Nucleus accumbens (tissue), 56 donors: ENCODE measurements at regions not wholly inside any gene's neighbourhood (a gene's known extent, or its start where the extent isn't known, plus 50 kb on each side); places are given as distances from the start of the nearest gene placed in this dataset.

ENCODE experiments used
- DNase-seq, 56 donors: peaks; one replicate each; lab custom pipeline; 2025; lab: John Stamatoyannopoulos, UW

DNA sequence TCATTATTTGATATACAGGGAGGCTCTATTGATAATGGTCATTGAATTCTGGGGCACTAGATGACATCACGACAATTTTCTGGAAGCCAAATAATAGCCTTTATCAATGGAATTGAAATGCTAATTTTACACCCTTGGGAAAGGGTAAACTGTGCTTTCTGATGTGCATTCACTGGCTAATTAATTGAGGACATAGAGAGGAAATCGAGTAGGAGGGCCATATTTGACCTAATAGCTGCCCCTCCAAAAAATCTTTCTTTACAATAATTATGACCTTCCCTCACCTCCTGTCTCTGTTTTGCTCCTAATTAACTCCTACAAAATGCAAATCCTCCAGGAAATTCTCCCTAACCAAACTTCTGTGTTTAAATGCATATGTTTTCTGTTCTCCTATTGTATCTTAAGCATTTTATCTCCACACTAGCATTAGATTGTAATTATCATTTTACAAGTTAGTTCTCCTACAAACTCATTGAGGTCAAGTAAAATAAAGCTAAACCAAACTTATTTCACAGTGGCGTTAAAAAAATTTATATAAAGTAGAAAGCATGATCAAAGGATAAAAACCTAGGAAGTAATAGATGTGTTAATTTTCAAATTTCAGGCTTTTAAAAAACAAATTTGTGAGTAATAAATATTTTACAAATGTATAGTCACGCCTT, 1414.0 kb upstream of the AGA start:
- no peak for DNase-seq

DNA sequence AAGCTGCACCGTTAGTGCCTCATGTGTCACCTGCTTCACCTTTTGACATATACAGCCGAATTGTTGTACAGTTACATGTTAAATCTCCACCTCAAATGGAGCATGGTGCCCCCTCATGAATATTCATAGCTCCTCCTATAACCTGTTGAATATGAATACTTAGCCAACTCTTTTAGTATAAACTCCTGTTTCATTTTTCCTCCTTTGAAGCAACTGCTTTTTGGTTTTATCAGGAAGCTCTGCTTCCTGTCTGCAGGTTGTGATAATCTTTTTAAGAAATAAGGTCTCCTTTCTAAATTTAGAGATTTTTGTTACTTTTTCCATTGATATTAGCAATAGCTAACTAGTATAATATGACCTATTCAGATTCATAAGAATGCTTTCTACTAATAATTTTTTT, 1429.2 kb upstream of the AGA start:
- no peak for DNase-seq

DNA sequence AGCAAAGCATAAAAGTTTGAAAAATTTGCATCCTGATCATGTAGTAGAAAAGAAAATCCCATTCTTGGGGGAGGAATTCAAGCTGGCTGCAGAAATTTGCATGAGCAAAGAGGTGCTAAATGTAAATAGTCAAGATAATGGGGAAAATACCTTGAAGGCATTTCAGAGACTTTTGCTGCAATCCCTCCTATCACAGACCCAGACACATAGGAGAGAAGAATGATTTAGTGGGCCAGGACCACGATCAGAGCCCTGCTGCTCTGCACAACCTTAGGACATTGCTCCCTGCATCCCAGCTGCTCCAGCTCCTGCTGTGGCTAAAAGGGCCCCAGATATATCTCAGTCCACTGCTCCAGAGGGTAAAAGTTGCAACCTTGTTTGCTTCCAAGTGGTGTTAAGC, 1439.7 kb upstream of the AGA start:
- DNase-seq = no peak

DNA sequence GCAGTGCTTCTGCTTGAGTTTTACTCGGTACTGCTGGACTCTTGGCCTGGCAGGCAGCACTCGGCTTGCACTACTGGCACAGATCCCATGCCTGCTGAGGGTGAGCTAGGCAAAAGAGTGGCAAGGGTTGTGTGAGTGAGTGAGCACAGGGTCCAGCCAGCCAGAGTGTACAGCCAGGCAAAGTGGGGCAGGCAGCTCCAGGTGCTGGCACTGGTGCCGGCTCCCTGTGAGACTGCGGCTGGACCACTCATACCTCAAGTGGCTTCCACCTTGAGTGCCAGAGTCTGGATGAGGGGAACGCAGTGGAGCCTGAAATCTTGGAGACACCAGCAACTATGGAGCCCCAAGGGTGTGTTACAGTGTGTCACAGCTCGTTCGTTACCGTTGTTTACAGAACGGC, 1451.9 kb upstream of the AGA start:
- no peak for DNase-seq

DNA sequence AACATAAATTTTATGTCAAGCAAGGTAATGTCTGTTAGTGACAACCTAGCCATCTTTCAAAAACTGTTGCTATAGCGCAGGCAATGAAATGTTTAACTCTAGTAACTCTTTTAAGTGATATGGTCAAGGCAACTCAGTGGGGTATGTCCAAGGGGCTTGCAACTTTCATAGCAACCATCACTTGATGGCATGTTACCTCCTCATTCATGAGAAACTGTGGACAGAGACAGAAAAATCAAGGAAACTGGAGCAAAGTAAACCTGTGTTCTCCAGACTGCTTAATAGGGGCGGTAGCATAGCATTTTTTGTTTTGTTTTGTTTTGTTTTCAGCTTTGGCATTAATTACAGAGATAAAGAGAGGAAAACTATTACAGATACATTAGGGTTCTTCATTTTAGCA, 1456.8 kb upstream of the AGA start:
- DNase-seq = no peak

DNA sequence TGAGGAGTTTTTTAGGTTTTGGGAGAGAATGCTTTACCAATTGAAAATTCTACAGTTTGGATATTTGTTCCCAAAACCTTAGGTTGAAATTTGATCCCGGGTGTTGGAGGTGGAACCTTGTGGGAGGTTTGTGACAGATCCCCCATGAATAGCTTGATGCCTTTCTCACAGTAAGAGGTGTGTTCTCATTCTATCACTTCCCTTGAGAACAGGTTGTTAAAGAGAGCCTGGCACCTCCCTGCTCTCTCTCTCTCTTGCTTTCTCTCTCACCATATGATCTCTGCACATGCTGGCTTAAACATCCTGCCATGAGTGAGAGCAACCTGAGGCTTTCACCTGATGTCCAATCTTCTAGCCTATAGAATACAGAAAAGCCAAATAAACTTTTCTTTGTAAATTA, 1475.5 kb upstream of the AGA start:
- DNase-seq = peak in 13 of 56 donors; percentile 4 to 47 (median 18)

DNA sequence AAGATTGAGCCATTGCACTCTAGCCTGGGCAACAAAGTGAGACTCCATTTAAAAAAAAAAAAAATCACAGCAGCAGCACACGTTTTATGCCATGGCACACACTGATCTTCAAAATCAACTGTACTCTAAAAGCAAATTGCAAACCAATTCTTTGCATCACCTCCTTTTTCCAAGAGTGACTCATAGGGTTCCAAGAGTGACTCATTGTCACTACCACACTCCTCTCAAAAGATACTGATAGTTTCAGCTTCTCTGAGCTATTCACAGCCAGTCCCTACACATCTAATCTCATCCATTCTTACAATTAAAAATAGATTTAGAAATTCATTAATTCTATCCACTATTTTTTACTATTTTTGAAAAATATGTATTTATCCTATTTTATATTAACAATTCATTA, 1494.9 kb upstream of the AGA start:
- peak in 2 of 56 donors; percentile 1 to 28 for DNase-seq

DNA sequence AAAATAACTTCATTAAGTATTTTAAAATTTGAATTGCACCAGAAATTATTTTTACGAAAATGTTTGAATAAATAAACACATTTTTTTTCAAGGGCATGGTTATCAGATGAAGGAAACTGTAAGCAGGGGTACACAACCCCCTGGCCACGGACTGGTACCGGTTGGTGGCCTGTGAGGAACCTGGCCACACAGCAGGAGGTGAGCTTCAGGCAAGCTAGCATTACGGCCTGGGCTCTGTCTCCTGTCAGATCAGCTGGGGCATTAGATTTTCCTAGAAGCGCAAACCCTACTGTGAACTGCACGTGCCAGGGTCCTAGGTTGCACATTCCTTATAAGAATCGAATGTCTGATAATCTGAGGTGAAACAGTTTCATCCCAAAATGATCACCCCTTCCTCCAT, 1499.7 kb upstream of the AGA start:
- DNase-seq = no peak

DNA sequence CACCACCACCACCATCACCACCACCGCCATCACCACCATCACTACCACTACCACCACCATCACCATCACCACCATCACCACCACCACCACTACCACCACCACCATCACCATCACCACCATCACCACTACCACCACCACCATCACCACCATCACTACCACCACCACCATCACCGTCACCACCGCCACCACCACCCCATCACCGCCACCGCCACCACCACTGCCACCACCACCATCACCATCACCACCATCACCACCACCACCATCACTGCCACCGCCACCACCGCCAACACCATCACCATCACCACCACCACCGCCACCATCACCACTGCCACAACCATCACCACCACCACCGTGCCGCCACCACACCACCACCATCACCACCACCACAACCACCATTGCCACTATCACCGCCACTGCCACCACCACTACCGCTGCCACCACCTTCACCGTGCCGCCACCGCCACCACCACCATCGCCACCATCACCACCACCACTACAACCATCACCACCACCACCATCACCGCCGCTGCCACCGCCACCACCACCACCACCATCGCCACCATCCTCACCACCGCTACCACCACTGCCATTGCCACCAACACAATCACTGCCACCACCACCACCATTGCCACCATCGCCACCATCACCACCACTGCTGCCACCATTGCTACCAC, 1511.3 kb upstream of the AGA start:
- DNase-seq = no peak

DNA sequence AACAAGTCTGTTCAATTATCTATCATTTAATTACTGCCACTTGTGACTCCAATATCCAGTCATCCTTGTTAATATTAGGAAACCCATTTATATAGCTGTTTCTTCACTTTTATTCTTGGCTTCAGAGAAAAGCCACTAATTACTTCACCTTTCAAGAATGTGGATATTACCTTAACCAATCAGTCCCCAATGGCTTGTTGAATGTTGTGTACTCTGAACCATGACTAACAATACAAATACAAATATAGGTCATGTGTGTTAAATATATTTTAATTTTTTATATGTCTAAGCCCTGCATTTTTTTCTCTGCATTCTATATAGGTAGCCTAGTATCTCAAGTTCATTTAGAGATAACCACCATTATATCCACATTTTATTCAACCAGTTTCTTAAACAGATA, 1513.4 kb upstream of the AGA start:
- no peak for DNase-seq

DNA sequence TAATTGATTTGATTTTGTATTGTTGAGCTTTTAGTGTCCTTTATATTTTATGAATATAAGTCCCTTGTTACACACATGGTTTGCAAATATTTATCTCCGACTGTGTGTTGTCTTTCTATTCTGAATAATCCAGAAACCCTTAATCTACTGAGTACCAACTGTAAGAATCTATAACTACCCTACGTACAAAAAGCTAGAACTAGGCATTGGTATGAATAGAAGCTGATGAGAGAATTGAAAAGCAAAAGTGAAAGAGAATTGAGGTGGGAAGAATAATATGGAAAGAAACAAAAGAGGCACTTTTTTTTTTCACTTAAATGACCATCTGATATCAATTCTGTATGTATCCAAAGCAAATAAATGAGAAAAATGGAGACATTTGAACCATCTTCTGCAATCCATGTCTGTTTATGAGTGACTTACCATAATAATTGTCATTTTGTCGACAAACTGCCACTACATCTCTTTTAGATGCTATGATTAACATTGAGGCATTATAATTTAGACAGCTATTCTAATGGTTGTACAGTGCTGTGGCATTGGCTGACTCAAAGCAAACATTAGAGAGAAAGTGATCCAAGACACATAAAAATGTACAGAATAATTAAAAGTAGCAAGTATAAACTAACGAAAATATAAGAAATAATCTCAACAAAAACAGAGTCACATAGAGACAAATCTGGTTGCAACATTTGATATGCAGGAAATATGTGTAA, 1516.6 kb upstream of the AGA start:
- no peak for DNase-seq

DNA sequence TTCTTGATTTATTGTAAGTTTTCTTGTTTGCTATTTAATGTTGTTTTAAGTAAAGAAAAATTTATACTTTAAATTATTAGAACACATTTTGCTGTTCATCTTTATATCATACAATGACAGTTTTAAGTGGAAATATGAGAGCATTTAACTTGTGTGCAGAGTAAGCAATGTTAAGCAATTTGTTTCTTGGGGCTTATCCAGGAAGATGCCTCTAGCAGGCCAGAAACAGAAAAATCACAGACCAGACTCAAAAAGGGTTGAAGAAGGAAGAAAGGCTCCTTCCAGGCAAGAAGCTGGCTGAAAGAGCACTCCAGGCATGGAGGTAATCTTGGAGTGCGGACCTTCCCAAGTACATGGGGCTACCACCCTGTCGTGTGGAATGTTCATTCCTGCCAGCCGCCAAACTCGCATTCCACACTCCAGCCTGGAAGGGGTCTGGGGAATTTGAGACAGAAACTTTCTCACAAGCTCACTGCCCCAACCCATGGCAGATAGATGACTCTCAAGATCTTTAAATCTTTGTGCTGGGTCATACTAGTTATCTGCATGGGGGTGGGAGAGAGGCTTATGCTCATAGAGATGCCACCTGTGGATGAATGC, 1521.3 kb upstream of the AGA start:
- DNase-seq = no peak

DNA sequence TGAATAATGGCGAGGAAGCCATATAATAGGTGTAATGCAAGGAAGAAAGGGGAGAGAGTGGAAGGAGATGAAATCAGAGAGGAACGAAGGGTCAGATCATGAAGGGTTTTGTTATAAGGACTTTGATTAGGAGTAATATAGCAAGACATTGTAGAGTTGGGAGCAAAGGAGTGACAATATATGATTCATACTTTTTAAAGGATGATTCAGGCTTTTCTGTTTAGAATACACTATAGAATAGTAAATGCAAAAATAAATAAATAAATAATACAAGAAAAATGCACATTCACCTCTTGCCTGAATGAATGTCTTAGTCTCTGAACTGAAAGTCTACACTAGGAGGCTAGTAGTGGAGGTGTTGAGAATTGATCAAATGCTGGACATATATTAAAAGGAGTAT, 1524.4 kb upstream of the AGA start:
- DNase-seq = no peak

DNA sequence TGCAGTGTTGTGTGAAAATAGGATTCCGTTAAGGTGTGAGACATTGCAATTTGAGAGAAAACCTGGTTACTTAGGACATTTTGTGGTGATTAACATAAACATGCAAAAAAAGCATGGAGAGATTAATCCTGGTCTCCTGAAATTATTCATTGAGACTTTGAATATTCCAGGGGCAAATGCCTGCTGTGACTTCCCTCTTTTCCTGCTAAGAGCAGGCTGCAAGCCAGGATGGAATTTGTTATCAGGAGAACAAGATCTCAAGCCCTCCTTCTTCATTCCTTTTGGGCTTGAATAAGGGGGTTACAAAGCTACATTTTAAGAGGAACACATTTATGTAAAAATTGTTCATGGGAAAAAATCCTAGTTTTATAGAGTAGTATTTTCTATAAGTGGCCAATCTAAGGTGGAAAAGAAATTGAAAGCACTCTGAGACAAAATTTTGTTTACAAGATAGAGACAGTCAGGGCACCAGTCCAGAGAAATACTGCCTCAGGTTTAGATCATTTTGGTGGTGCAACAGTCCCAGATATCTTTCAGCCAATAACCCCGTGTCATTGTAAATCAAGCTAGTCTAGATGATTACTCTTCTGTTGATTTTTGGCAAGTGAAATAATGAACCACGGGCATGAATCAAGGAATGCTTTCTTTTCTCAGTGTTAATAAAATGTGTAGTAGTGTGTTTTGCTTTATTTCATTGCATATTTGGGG, 1528.3 kb upstream of the AGA start:
- DNase-seq = no peak

DNA sequence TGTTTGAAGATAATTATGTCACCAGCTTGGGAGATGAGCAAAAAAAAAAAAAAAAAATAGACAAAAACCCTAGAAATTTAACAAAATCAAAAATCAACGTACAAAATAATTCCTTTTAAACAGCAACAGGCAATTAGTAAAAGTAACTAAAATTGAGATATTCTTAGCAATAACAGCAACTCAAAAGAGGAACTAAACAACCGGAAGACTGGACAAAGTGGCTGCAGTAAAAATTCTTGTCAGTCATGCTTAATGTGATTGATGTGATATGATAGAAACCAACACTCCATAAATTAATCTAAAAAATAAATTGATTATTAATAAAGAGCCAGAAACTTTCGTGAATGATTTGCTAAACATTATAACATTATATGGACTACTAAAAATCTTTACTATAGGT, 1534.6 kb upstream of the AGA start:
- no peak for DNase-seq

DNA sequence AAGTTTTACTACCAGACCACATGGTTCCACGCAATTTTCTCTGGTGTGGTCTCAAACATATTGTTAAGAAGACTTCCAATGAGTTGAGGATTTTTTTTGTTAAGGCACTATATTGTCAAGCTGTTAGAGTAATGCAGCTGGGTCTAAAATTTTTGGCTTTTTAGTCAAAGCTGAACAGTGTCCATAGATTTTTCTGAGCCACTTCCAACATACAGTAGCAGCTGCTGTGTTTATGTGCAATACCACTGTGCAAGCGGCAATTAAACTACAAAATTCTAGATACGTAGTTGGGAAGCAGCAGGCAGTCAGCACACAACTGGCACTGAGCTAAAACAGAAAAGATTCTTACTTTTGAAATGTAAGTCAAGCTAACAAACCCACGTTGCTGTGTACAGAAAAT, 1551.1 kb upstream of the AGA start:
- DNase-seq = no peak

DNA sequence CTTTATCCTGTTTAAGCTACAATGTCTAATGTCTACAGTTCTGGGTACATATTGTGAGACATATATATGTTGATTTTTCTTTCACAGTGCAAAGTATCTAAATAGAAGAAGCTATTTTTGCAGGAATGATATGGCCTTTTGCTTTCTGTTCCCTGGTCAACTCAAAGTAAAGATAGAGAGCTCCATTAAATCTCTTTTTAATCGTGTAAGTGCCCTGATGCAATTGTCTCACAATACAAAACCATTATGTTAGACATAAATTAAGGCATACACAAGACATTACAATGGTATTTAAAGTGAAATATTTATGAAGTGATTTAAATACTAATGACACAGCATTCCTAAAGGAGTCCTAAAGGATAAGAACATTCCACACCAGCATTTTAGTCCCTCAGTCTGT, 1559.7 kb upstream of the AGA start:
- DNase-seq = no peak

DNA sequence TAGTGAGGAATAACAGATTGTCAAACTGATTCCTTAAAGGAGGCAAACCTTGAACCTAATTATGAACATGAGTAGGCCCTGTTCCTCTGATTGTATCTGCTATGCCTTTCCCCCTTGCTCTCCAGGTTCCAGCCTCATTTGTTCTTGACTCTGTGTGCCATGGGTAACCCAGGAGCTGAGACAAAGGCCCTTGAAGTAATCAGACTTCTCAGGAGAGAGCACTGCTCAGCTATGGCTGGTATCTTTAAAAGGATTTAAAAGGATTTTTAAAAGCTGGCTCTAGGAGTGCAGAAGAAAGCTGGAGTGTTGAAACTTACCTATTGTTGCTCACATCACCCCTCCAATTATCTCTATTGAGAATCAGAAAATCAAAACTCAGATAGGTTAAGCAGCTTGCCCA, 1565.5 kb upstream of the AGA start:
- DNase-seq = no peak

DNA sequence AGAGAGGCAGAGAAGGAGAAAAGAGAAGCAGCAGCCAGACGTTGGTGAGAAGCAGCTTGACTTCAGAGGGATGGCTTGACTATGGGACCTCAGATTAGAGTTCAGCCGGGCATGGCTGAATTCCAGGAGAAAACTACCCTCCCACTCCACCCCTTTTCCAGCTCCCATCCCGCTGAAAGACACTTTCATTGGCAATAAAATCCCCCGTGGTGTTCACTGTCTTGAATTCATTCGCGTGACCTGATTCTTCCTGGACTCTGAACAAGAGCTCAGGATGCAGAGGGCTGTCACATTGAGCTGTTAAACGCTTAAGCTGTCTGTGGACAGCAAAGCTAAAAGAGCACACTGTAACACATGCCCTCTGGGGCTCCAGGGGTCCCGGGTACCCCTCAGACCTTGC, 1575.3 kb upstream of the AGA start:
- no peak for DNase-seq

DNA sequence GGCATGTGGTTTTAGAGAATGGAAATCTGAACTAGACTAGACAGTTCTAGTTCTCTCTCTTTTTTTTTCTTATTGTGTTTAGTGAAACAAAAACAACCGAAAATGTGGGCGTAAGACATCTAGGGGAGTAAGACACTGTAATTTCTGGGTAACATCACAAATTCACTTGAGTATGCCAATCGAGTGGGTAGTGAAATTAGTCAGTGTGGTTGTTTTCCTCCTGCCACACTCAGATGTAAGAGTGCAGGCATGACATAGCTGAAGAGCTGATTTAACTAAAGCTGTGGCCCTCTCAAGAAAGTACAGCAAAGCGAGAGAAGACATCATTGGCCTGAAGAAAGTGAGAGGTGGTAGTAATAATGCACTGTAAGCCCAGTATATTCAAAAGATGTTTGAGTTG, 1585.3 kb upstream of the AGA start:
- no peak for DNase-seq

DNA sequence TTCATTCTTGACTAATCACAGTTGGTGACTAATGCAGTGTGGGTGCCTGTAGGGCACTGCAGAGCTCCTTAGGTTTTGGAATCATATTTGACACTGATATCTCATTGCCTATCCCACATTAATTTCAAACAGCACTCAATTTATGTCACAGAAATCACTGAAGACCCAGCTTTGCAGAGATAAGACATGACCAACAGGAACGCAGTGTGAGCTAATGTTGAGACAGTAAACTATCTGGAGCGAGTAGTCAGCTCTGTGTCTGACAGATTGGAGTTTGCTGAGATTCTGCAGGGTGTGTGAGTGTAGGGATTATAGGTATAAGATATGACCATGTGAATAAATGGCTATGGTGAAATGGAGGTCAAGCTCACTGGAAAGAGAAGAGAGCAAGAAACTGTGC, 1586.1 kb upstream of the AGA start:
- no peak for DNase-seq
